ENCODE measurements at regions not wholly inside any gene's neighbourhood (a gene's known extent, or its start where the extent isn't known, plus 50 kb on each side); places are given as distances from the start of the nearest gene placed in this dataset.

DNA sequence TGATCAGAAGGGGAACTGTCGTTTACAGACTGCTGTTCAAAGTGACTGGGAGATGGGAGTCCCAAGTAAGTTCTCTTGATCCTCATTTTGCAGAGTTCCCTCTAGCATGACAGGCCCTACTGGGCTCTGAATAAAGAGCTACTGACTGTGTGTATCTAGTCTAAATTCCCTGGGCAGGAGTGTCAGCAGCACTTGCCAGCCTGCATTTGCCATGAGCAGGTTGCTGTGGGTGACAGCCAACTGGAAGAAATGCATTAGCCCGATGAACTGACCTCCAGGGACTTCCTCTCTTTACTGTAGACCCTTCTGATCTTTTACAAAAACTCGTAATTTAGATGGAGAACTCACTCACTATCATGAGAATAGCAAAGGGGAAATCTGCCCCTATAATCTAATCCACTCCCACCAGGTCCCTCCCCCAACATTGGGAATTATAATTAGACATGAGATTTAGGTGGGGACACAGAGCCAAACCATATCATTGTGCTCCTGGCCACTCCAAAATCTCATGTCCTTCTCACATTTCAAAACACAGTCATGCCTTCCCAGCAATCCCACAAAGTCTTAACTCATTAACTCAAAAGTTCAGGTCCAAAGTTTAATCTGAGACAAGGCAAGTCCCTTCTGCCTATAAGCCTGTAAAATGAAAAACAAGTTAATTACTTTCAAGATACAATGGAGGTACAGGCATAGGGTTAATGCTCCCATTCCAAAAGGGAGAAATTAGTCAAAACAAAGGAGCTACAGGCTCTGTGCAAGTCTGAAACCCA is 78.9 kb upstream of the CXCL14 start:
- no peak for DNase-seq

DNA sequence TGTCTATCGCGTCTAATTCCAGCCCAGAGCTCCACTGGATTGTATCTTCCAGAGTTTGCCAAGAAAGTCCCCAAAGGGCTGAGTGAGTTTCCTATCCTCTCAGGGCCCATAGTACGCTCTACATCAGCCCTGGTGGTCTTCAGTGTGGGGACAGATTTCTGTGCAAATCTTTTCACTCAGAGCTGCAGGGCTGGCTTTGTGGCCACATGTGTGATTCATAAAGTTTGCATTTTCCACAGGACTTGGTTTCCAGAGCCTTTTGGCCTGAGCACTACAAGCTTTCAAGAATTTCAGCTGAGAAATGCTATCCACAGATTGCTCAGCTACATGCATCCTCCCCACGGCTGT is 76.7 kb upstream of the CXCL14 start:
- DNase-seq, result no peak

DNA sequence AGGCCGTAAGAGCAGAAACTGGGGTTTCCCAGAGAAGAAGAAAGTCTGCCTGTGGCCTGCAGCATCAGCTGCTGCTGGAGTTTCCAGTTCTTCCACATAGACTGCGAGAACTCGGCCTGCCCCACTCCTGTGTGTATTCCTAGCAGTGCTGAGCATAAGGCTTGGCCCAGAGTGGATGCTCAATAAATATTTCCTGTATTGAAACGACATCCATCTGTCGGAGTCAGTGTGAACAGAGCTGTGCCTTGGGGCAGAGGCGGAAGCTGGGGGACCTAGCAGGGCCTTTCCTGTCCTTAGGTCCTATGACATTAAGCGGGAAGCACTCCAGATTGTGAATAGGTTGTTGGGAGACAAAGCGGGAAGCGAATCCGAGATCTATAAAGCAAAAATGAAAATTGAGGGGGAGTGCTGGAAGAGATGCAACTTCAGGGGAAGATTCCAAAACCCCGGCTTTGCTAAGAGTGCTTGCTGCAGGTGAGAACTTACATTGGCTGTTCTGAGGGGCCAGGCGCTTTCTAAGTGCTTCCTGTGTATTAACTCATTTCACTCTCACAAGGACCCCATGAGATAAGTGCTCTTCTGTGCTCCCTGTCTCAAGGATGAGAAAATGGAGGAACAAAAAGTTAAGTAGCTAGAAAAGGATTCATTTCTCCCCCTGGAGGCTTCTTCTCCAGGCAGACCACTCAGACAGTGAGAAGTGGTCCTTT is 76.1 kb upstream of the CXCL14 start:
- DNase-seq, result no peak

DNA sequence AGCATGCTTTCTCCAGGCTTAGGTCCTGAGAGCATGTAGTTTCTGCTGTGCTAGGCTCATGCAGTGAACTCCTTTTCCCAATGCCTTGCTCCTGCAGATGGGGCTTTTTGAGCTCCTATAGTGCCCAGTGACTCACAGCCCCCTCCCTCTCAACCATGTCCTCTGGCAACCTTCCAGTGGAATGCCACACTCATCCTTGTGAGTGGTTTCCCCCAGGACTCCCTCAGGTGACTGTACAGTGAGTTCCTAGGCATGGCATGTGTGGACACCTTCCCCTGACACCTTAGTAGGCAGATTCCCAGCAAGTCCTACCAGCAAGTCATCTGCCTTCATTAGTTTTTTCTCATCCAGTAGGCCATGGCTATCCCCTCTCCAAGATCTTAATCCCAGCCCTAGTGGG is 72.4 kb upstream of the CXCL14 start:
- DNase-seq, result peak; percentile 85

DNA sequence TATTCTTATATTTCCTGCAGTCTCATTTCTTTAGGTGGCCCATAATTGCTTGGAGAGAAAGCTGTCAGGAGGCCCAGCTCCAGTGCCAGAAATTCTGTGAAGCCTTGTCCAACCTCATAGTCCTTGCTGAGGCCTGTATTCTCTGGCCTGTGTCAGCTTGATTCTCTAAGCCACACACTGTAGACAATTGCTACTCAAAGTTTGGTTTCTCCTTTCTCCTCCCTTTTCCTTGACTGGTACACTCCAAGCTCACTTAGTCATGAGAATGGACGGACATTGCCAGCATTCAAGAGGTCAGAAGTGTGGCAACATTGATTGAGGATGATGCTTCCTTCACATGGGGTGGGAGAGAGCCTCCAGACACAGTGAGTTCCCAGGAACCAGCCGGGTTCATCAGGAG is 71.3 kb upstream of the CXCL14 start:
- DNase-seq, result no peak

DNA sequence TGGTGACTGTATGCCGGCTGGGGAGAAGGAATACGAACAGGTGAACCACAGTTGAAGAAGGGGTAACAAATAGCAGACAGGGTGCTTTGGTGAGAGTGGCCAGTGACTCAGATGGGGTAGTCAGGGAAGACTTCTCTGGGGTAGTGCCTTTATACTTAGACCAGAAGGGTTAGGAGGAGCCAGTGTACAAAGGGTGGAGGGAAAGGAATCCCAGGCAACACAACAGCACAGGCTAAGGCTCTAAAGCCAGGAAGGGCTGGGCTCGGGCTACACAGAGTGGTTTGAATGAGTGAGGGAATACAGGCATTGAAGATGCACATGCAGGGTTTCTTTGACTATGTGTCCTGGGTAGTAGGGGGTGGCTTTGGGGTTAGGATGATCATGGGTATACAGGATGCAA is 70.6 kb upstream of the CXCL14 start:
- DNase-seq, result no peak

DNA sequence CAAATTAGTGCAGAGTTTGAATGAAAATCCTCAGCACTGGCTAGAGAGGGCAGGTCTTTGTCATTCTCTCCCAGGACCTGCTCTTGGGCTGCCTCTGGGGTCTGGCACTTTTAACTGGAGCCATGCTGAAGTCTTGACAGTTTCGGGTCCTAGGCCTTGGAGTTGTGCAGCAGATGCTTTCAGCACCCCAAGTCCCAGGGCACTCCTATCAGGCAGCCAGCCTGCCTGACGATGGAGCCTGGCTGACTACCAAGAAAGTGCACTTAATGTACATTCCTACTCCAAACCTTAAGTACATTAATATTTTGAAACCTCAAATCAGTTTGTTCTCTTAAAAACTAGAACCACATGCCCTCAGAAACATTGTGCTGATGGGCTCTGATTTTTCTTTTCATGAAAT is 69.3 kb upstream of the CXCL14 start:
- DNase-seq, result no peak

DNA sequence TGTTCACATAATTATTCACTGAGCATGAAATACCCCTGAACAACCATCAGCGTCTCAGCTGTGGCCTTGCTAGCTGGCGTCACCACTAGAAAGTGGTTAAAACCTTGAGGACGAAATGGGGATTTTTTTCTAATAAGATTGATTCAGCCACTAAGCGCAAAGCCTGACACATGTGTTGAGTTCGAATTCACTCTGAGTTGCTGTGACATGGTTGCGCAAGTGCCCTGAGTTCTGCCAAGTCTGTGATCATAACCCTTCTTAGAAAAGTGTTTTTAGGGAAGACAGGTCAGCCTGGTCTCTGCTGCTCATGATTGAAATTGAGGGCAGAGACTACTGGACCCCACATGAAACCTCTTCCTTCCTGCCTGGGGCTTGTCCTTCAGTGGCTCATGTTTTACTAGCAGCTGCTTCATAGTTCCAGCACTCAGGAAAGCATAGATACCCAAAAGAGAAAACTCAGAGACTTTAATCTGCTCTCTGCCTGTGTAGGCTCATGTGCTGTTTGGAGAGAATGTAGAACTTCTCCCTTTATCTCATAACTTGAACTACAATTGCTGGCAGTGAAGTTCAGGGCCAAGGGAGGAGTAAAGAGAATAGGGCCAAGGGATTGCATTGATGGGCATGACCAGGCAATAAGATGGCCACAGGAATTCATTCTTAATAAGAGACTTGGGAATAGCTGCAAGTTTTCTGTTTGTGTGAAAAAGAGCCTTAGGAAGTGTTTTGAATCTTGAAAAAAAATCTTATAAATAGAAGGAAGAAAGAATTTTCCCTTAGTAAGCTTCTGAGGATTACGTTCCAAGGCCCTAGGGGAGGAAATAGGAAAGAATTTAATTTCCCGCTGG is 66.8 kb upstream of the CXCL14 start:
- no peak for DNase-seq

DNA sequence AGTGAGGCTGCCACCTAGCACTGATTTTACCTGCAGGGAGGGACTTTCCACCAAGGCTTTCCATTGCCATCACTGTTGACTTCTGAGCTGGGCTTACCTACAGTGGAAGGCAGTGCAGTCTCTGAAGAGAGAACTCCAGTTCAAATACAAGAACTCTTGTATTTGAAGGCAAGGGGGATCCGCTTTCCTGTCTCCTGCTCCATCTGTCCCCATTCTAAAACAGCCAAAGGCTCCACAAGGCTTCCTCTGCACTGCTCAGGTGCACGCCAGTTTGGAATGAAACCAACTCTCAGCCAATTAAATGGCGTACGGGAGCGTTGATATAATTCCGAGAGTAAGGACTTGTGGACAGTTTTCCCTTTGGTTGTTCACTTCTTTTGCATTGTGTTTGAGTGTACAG is 66.0 kb upstream of the CXCL14 start:
- DNase-seq, result no peak

DNA sequence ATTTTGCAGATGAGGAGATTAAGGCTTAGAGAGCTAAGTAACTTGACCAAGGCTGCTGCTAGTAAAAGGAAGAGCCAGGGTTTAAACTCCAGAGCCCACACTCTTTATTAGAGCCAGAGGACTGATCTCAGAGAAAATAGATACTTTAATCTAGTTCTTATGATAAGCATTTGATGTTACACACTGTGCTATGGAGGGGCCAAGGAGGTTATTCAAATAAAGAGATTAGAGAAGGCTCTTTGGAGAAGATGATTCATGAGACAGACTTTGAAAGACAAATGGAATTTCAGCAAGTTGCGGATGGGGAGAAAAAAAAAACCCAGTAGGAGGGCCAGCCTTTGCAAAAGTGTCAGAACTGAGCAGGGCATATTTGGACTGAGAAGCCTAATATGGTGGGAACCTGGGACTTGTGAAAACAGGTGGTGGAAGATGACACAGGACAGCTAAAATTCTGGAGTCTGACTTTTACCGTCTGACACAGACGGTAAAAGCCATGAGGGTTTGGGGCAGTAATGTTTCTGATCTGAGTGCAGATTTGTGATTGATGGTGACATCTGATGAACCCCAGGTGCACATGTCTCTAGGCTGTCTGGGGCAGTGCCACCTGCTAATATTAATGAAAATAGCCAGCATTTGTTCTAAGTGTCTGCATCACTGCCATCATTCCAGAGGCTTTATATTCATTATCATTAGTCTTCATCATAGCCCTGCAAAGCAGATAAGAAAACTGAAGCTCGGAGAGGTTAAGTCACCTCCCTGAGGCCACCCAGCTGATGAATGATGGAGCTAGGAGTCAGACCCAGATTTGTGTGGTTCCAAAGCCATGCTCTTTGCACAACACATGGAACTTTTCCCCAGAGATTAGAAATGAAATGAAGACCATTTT is 65.3 kb upstream of the CXCL14 start:
- no peak for DNase-seq

DNA sequence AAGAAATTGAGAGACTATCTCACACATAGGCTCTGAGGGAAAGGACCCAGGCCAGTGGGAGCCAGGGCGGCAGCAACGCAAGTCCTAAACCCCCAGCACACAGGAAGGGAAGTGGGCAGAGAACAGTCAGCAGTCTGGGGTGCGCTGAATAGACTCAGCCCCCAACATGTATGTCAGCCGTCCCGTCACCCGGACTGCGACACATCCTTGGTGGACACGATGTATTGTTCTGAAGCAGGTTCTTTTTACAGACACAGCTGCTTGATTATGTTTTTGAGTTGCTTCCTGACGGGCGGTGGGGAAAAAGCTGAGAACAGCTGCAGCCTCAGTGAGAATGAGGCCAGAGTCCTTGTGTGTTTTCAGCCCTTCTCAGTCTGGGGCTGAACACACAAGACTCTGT is 64.1 kb upstream of the CXCL14 start:
- DNase-seq, result no peak

DNA sequence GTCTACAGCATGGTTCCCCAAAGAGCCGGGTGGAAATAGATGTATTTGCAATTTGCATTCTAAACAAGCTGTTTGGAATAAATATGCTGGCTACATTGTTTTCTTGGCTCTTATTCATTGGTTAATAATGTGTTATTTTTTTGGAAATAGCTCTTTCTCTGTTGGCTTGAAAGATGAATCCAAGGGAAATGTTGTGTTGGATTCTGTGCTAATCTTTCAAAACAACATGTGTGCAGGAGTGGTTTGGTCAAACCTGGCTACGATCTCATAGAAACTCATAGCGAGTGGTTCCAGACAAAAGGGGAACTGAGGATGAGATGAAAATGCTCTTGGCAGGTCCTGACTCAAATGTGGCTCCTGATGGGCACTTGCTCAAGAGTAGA is 63.7 kb upstream of the CXCL14 start:
- no peak for DNase-seq

DNA sequence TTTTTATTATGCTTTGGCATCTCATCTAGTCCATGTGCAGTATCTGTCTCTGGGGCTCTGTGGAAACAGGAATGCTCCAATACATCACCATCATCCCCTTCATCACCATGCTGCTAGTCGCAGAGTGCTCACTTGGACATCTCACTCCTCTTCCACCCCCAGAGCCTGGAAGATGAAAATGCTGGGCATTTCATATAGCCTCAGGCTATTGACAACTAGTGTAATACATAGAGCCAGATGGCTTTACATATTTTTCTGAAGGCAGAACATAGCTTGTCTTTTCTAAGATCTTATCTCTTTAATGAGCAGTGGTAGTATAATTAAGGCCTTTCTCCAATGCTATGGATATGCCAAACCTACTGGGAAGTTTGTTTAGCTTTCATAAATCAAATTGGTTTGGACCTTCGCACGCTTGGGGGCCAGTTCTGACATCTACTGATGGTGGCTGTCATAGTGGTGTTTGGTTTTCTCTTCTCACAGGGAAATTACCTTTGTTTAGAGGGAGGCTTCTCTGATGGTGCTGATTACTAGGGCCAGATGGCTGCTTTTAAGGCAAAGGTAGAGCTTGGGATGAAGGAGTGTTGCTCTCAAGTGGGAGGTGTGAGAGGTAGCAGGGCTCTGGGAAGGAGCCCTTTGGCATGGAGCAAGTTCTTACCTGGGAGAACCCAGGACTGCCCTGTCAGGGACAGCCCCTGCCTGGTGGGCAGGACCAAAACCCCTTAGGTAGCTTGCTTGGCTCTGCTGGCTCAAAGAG is 63.1 kb upstream of the CXCL14 start:
- no peak for DNase-seq

DNA sequence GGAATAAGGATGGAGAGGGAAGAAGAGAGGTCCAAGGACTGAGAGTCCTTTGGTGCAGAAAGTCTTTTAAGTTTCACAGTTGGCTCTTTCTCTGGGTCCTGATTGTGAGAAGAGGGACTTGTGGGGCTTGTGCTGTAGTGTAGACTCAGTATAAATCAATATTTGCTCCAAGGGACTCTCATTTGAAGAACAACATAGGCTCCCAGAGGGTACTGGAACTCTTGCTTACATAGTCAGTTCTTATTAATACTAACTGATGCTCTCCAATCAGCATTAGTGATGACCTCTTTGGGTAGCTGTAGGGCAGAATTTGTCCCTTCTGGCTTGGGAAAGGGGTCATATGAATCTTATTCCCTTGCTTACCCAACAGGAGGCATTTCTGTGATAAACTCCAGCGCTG is 62.5 kb upstream of the CXCL14 start:
- no peak for DNase-seq

DNA sequence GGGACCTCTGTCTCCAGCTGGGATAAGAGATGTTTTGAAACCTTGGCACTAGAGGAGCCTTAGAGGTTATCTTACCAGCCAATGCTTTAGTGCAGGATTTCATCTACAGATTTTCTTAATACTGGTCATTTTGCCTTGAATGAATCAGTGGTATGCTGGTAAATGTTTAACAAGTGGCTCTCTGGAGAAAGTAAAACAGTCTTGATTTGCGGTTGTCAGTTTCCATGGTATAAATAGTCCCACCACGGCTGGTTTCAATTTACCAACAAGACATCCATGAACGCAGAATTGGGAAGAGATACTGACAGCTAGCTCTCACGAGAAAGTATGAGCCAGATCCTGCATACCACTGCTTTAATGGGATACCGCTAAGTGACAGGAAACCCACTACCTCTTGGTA is 56.7 kb upstream of the CXCL14 start:
- peak; percentile 66 for DNase-seq

DNA sequence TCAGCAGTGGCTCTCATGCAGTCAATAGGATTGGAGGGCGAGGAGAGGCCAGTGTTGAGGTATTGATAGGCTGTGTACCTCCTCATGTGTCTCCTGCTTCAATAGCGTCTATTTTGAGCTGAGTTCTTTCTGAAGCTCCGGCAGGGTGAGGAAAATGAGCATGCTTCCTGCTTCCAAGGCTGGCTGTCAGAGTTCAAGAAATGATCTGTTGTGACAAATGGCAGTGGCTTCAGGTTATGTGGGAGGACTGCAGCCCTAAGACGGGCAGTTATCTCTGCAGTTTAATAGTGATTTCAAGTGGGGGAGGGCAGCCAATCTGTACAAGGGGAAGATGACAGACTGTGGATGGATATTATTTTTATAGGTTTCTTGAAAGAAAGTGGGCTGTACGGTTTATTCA is 54.0 kb upstream of the CXCL14 start:
- no peak for DNase-seq

DNA sequence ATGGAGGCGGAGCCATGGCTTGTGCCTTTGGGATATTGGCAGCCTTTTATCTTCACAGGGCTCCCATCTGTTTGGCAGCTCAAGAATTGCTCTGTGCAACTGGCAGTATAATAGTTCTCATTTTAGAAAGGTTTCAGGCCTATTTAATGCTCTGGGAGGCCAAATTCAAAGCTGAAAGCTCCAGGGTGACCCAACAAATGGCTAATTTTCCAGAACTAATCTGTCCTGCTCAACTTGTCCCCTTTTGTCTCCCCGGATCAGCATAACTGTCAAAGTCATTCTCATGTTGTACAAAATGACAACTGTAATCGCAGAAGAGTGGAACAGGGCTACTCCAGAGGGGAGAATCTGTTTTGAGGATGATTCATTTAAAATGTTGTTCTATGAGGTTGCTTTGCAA is 52.6 kb upstream of the CXCL14 start:
- no peak for DNase-seq

DNA sequence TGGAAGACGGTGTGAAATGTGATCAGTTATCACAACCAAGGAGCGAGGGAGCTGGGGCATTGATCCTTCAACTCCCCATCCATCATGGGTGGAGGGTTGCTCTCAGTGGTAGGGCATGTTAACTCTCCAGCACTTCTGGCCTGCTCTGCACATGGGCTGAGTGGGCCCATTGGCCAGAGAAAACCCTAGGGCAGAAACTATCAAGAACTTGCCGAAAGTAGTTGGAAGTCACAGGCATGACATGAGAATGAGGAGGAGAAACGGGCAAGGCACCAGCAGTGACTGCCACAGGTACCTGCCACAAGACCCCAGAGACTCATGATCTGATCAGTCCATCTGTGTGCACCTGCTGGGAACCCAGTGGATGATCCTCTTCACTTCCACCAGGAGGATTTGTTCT is 50.9 kb upstream of the CXCL14 start:
- DNase-seq, result no peak

DNA sequence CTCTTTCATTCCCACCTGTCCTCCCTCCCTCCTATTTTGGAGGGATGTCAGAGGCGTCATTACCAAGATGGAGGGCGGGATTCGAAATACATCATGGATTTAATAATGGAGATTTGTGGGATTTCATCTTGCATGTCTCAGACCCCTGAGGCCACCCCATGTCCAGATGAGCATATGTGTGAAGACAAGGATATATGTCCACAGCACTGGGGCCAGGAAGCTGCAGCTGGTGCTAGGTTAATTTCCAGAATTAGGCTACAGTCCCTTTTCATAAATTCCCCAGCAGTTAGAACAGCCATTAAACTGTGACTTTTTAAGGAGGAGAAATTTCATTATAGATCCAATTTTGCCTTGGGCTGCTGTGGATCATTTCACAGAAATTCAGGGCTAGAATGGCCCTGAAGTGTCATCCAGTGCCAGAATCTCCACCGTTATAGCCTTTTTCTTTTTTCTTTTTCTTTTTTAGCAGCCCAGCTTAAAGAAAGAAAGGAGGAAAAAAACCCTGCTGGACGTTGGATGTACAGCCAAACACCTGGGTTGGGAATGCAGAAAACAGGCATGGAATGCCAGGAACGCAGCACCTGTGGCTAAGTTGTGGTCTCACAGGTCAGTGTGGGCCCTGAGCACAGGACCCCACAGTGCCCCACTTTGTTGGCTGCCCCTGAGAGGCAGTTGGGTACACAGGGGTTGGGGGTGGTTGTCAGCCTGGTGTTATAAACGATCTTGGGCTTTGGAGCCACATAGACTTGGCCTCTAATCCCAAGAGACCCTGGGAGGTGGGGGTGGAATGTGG is 50.2 kb upstream of the CXCL14 start:
- DNase-seq, result no peak

All from kidney glomerular epithelial cell (primary cell).